ENCODE measurements at regions not wholly inside any gene's neighbourhood (a gene's known extent, or its start where the extent isn't known, plus 50 kb on each side); places are given as distances from the start of the nearest gene placed in this dataset.

DNA sequence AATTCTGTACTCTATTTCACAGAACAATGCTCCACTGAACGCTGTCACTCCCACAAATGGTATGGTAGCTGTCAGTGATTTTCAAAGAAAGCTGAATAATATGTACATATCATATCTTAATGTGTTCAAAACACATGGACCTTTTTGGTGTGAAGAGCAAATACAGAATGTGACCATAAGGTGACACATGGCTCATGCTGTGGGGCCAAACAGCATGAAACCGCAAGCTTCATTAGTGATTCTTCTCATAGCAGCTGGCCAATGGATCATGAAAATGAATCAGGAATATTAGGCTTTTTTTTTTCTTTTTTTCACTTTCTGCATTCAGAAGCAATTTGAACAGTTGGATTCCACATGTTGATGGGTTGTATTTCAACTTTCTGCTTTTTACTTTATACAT lies 54.9 kb upstream of the CDH9 start:
- TF ChIP-seq, protein P1, sequence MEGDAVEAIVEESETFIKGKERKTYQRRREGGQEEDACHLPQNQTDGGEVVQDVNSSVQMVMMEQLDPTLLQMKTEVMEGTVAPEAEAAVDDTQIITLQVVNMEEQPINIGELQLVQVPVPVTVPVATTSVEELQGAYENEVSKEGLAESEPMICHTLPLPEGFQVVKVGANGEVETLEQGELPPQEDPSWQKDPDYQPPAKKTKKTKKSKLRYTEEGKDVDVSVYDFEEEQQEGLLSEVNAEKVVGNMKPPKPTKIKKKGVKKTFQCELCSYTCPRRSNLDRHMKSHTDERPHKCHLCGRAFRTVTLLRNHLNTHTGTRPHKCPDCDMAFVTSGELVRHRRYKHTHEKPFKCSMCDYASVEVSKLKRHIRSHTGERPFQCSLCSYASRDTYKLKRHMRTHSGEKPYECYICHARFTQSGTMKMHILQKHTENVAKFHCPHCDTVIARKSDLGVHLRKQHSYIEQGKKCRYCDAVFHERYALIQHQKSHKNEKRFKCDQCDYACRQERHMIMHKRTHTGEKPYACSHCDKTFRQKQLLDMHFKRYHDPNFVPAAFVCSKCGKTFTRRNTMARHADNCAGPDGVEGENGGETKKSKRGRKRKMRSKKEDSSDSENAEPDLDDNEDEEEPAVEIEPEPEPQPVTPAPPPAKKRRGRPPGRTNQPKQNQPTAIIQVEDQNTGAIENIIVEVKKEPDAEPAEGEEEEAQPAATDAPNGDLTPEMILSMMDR (IDR thresholded peaks at IDR 0.05) = no peak
- no peak for TF ChIP-seq ZFX (IDR thresholded peaks at IDR 0.05; ENCODE audit: borderline replicate concordance)
